AG08396 (cell line): ENCODE measurements at regions not wholly inside any gene's neighbourhood (a gene's known extent, or its start where the extent isn't known, plus 50 kb on each side); places are given as distances from the start of the nearest gene placed in this dataset.

Experiments used
- DNase-seq: peaks from one replicate; pipeline ENCODE4 v3.0.0; 2012; ENCODE audit warnings: low spot score, mixed read lengths

GRCh38 chr11:92477686-92478085, 253.1 kb downstream of the FAT3 start:
- no peak for DNase-seq

DNA sequence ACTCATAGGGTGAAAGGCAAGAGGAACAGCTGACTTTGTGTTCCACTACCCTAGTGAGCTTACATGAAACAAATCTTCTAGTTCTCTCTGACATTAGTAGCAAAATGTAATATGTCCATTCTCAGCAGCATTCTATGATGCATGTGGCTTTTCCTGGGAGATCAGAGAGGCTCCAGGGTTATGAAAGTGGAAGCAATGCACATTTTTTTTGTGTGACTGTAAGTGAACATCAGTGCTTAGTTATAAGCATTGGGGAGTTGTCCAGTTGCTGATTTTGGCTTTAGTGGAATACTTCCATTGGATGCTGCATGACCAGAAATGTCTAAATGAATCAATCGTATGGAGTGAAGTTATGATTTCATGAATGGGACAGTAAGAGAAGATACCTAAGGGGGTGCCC, 255.9 kb downstream of the FAT3 start:
- DNase-seq: no peak

DNA sequence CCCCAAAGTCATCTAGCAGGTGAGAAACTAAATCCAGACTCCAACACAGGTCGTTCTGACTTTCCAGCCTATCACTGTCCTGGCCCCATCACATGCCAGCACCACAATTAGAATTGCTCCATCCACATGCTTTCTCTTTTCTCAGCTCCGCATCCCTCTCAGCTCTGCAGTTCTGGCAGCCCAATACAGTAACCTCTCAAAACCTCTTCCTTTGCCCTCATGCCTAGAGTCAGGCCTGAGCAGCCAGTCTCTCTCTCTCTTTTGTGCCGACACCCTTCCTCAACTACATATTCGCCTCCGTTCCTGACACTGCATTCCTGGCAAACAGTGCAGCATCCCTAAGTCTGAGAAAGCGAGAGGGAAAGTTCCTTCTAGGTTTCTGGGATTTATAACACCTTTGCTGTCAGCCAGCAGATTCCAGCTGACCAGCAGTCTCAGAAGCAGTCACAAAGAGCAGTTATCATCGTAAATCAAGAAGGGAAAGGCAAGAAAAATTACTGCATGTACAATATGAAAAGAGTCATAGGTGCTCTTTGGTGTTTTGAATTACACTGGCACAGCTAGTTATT, 258.0 kb downstream of the FAT3 start:
- no peak for DNase-seq

DNA sequence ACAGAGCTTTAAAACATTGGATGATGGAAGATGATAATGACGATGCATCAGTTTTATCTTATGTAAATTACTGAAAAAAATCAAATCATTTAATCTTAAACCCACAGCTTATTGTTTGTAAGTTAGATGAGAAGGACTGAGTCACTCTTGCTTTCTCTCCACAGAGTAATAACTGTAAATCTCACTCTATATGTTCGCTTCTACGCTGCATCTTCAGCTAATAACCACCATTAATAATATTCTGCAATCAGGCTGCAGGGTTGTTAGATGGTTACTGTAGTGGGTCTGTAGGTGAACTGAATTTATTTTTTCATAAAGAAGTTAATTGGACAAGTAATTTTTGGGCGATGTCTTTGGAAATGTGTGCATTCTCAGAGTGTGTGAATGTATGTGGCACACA, 260.0 kb downstream of the FAT3 start:
- no peak for DNase-seq

GRCh38 chr11:92489826-92490399, 265.3 kb downstream of the FAT3 start:
- no peak for DNase-seq

DNA sequence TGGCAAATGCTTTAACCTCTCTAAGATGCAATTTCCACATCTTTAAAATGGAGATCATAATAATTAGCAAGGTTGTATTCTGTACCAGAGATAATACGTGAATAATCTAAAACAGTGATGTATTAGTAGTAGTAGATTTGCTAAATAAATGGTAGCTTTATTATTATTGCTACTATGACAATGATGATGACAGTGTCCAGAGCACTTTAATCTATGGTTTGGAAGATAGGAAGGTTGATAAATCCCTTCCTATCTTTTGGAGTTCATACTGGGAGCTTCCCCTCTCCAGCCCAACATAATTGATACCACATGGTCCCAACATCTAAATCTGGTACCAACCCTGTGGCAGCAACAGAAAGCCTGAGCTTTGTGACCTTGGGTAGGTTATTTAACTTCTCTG, 267.8 kb downstream of the FAT3 start:
- DNase-seq: no peak

GRCh38 chr11:92495107-92495793, 270.6 kb downstream of the FAT3 start:
- DNase-seq: no peak

- no peak for DNase-seq
These were observed 275.8 kb downstream of the FAT3 start for GRCh38 chr11:92500453-92500852.

DNA sequence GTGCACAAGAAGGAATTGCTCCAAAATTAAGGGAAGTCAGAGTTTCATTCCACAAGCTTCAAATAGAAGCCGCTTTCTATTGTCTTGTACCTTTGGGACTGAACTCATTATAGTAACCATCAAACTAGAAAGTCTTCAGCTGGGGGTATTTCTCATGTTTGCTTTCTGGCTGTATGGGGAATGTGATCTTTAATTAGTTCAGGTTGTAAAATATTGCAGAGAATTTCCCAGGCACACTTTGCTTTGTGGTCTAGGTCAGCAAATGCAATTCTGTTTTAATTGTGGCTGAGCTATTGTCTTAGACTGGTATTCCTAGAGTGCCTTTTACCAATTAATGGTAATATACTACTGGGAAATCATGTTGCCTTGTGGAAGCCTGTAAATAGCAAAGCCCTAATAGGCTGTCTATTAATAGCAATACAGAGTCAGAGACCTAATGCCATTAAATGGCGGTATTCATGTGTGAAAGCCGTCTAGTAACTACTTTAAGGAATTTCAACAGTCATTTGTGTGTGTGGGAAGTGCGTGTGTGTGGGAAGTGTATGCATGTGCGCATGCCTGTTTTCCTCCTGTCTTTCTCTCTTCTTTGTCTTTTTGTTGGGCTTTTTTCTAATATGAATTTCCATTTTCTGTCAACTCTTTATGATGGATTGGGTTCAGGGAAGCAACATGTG, 276.6 kb downstream of the FAT3 start:
- no peak for DNase-seq

GRCh38 chr11:92504004-92504403, 279.4 kb downstream of the FAT3 start:
- DNase-seq: no peak

GRCh38 chr11:92504534-92504933, 279.9 kb downstream of the FAT3 start:
- DNase-seq: no peak

GRCh38 chr11:92505689-92506088, 281.1 kb downstream of the FAT3 start:
- DNase-seq: no peak

DNA sequence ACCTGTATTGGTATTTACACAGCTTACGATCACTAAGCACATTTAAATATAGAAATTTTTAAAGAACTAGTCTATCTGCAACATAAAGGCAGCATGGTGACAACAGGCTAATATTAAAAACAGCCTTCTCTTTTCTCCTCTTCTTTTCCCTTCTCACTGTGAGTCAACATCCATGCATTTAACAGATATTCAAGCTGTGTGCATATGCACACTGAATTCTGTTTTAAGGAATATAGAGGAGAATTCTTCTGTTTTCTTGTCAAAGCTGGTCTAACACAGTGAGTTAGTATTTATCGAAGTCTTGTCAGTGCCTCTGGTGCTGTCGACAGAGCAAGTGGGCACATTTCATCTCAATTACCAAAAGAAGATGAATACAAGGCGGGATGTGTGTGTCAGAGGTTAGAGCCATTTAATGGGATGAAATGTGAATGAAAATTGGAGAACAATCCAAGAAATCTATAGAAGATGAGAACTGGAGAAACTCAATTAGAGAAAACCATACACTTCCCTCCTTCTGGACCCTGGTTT, 282.3 kb downstream of the FAT3 start:
- no peak for DNase-seq

- no peak for DNase-seq
These were observed 286.0 kb downstream of the FAT3 start for GRCh38 chr11:92510591-92510990.

DNA sequence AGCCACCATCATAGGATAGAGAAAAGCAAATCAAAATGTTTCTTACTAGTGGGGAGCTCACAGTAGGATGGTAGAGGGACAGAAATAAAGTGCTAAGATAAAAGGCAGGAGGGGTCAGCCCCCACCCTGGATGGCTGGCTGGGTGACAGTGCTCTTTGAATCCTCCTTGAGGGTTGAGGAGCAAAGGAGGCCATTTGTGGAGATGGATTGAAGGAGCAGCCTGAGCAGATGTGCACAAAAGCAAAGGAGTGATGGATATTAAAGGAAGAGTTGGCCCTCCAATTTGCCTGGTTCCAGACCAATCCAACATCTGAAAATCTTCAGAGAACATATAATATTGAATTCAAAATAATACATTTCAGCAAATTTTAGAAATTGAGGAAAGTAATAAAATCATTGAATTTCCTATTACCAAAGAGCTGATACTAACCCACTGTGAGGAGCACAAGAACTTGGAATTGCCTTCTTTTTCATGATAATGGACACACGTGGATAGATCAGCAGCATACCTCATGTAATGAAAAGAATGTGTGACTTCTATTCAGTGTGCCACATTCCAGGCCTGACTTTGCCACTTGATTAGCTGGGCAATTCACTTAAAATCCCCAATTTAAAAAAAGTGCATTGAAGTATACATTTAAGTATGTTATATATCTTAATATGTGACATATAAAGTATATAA, 287.0 kb downstream of the FAT3 start:
- DNase-seq: no peak

DNA sequence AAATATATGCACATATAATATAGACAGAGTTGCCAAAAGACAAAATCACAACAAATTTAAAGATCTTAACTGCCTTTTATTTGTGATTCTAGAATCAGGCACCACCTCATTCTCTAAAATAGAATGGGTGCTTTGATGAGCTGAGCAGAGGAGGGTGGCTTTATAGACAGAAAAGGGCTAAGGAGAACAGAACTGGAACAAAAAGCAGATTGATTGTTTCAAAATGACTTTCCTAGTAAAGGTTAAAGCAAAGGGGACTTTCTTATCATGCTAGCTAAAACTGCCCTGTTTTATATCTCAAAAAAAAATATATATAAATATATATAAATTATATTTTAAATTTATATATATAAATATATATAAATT, 287.6 kb downstream of the FAT3 start:
- DNase-seq: no peak

- DNase-seq: no peak
These were observed 299.0 kb downstream of the FAT3 start for GRCh38 chr11:92523611-92524010.

- no peak for DNase-seq
These were observed 299.9 kb downstream of the FAT3 start for GRCh38 chr11:92524542-92524941.

- DNase-seq: no peak
These were observed 302.8 kb downstream of the FAT3 start for GRCh38 chr11:92527467-92527866.

DNA sequence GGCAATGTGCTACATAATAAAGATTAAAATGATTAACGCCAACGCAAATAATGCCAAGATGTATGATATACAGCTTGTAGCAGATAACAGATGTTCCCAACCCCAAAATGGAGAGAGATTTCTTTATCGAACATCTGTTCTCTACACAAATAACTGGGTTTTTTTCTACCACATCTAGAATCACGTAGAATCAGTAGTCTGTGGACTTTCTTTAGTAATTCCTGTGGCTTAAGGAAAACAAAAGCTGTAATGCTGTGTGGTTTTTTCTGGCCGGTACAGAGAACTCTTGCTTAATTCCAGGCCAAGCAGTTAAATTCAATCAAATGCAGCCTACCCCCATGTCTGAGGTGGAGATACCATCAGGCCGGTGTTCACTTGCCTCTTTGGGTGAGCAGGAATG, 303.4 kb downstream of the FAT3 start:
- peak; percentile 5 for DNase-seq

DNA sequence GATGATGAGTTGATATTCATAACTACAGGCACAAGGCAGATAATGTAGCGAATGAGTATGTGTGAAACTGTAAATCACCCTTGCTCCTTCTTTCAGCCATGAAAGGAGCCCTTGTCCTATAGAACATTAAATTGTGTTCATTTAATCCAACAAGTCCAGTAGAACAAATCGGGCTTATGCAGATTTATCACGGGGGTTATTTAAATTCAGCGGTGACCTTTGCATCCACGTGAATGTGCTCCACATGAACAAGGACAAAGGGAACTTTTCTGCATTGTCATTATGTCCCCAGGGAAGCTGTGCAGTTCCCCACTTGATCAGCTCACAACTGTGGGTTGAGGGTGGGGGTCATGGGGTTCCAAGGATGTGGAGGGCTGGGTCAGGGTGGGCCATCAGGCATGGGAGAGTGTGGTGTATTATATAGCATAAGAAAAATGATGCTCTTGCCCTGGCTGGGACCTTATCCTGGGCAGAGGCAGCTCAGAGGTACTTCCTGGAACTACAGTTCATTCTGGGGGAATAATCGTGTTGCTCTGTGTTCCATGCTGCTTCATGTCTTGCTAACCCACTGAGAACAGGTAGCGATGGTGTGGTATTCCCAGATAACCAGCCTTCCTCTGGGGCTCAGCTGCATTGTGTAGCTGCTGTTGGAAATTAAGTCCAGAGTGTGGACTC, 306.6 kb downstream of the FAT3 start:
- DNase-seq: no peak
